ENCODE measurements at regions not wholly inside any gene's neighbourhood (a gene's known extent, or its start where the extent isn't known, plus 50 kb on each side); places are given as distances from the start of the nearest gene placed in this dataset.

DNA sequence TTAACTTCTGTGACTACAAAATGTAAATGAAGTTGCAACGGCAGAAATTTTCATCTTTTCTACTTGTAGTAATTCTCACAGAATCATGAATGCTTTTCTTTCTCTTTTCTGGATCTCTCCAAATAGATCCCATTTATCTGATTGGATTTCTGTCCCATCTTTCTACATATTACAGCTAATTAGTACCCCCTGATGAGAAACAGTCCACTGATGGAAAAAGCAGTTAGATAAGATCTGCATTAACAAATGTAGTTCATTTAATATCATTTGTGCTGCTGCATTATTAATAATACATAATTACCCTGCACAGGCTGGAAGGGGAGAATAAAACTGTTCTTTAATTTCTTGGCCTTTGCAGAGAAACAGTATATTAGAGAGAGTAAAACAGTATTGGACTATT is 289.3 kb downstream of the TTLL7 start:
- ATAC-seq (ENCODE audit: low read depth) (no peak), DNase-seq (no peak)
- Histone ChIP-seq H2AK5ac (ENCODE audit: low read depth, low read length) (no peak overlapping the region), H4K91ac (ENCODE audit: insufficient read depth, low read depth, low read length) (no peak overlapping the region), H3K36me3 (ENCODE audit: control insufficient read depth, insufficient read depth, low read length) (no peaks in the 10 kb centered on the region), H3K4ac (ENCODE audit: low read depth, low read length) (no peak overlapping the region), H2AFZ (replicated peaks; ENCODE audit: low read length, poor library complexity) (no peak overlapping the region), H3K14ac (replicated peaks; ENCODE audit: low read depth, low read length) (no peak overlapping the region), H3K23ac (ENCODE audit: low read depth, low read length) (no peak overlapping the region), H3K9ac (ENCODE audit: low read depth, low read length) (no peak overlapping the region), H4K5ac (ENCODE audit: low read depth, low read length) (no peak overlapping the region), H4K8ac (ENCODE audit: low read depth in 2 of 2, low read length in 2 of 2) (no peak overlapping the region), H2BK5ac (ENCODE audit: low read depth, low read length, poor library complexity, severe bottlenecking) (no peak overlapping the region), H3K4me2 (ENCODE audit: low read depth, low read length) (no peak overlapping the region), H2AK9ac (replicated peaks; ENCODE audit: low read depth, low read length, poor library complexity) (no peak overlapping the region), H2BK120ac (ENCODE audit: low read depth, low read length) (no peak overlapping the region), H3K27ac (ENCODE audit: insufficient read depth, low read length) (no peak overlapping the region), H2BK15ac (ENCODE audit: low read depth, low read length) (no peak overlapping the region), H2BK20ac (ENCODE audit: low read depth, low read length) (no peak overlapping the region), H3K4me1 (ENCODE audit: control insufficient read depth, insufficient read depth, low read length) (no peaks in the 10 kb centered on the region), H4K20me1 (ENCODE audit: insufficient read depth, low read length) (no peaks in the 10 kb centered on the region), H3K56ac (ENCODE audit: extremely low read depth, insufficient read depth, low read length) (no peak overlapping the region), H3K79me1 (ENCODE audit: low read depth in 1 of 2, low read length in 2 of 2) (no peaks in the 10 kb centered on the region), H3K9me1 (ENCODE audit: insufficient read depth, low read length) (no peaks in the 10 kb centered on the region), H3K9me3 (ENCODE audit: control insufficient read depth, insufficient read depth, low read length) (no peaks in the 10 kb centered on the region), H3K18ac (ENCODE audit: low read depth, low read length) (no peak overlapping the region), H3K4me3 (ENCODE audit: insufficient read depth, low read depth, low read length) (no peak overlapping the region), H3K27me3 (ENCODE audit: control insufficient read depth, insufficient read depth, low read length) (no peaks in the 10 kb centered on the region)
- WGBS, 2 experiments (ENCODE audit: extremely low coverage in 2 of 2, insufficient read length in 1 of 2) = no CpG with 5 or more reads among the region's 1 CpG
- in situ Hi-C loops (cut with MboI; ENCODE audit: low sequenced_read_pairs) = no loop called here
- no TSS peak for BruUV-seq (replicated peaks)
- dilution Hi-C loops (cut with HindIII; ENCODE audit: low sequenced_read_pairs, unreplicated experiment) = no loop called here
- intact Hi-C loops (cut with micrococcal nuclease) = no loop called here
- TF ChIP-seq NFE2L2 (IDR thresholded peaks at IDR 0.05; ENCODE audit: low read depth, low read length) (no peak), CEBPB (IDR thresholded peaks at IDR 0.05; ENCODE audit: low read depth, low read length) (no peak)
- TF ChIP-seq, protein P1, sequence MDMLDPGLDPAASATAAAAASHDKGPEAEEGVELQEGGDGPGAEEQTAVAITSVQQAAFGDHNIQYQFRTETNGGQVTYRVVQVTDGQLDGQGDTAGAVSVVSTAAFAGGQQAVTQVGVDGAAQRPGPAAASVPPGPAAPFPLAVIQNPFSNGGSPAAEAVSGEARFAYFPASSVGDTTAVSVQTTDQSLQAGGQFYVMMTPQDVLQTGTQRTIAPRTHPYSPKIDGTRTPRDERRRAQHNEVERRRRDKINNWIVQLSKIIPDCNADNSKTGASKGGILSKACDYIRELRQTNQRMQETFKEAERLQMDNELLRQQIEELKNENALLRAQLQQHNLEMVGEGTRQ (IDR thresholded peaks at IDR 0.05; ENCODE audit: low read depth, low read length) = no peak
- CTCF ChIA-PET = no interaction called here
- POLR2A ChIA-PET (ENCODE audit: unreplicated experiment) = no interaction called here
